ENCODE measurements at regions not wholly inside any gene's neighbourhood (a gene's known extent, or its start where the extent isn't known, plus 50 kb on each side); places are given as distances from the start of the nearest gene placed in this dataset.

DNA sequence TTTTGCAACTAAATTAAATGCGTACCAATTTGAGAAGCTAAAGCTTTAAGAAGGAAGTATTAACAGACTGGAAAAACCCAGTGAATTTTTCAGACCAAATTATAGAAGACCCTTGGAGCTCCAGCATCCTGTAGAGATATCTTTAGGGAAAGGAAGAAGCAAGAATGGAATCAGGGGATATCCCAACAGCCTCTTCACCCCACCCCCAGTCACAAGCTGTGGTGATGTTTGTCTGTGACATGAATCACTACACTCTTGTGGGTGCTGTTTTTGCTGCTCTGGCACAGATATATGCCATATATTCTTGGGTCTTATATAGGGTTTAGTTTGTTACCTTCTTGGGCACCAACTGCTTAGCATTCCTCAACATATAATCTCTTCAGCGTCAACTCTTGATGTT, 78.5 kb upstream of the BCL6 start:
- DNase-seq: no peak

DNA sequence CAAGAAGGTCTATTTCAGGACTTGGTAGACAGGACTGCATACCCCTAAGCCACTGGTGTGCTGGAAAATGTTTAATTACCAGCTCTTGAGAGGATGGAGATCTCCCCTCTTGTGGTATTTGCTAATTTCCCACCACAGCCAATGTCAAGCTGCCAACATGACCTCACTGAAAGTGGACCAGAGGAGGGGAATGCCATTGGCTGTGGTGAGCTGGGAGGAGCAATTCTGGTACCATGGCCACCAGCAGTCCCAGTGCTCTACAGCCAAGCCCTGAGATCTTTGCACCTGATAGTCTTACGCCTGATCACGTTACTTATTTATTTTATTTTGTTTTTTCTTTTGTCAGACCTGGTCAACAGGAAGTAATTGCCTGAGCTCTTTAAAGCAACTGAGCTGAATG, 82.5 kb upstream of the BCL6 start:
- no peak for DNase-seq

DNA sequence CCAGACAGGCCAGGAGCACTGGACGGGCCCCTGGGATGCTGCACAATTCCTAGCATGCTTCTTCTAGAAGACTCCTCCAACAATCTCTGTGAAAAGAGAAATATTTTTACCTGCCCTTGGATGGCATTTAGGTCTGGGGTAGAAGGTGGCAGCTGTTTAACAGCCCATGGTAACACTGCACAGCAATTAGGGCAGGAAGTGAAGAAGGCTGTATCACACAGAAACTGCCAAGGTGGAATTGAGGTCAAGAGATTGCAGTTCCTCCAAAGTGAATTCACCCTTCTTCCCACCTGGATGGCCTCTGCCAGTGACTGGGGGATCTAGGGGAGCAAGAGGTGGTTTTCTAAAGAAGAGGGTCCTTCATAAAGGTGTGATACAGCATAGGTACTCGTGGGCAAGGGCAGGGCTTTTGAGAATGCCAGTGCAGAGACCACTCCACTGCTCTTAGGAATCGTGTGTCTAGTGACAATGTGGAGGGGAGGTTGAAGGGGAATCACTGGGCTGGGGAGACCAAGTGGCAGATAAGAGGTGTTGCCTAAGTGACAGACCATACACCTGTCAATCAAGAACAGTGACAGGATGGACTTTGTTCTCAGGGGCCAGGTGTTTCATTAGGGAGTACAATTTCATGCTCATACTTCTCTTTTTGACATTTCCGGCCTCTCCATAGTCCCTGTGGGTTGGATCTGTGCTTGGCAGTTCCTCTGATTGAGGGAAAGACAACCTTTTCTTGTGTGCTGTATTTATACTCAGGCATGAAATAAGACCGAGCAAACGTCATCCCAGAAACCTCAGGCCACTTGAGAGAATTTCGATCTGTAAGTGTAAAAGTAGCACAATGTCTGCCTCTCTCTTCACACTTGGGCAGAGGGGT, 83.5 kb upstream of the BCL6 start:
- no peak for DNase-seq

DNA sequence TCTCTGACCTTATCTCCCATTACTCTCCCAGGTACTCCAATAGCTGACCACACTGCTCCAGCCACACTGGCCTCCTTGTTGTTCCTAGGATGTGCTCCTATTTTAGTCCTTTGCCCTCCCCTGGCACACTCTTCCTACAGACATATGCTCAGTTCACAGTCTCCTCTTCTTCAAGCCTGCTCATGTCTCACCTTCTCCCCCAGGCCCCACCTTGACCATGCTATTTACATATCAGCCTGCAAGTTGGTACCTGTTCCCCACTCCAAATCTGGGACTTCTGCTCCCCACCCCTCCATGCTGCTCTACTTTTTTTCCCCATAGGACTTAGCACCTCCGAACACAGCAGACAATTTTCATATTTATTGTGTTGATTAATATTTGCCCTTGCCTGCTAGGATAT, 84.9 kb upstream of the BCL6 start:
- no peak for DNase-seq

DNA sequence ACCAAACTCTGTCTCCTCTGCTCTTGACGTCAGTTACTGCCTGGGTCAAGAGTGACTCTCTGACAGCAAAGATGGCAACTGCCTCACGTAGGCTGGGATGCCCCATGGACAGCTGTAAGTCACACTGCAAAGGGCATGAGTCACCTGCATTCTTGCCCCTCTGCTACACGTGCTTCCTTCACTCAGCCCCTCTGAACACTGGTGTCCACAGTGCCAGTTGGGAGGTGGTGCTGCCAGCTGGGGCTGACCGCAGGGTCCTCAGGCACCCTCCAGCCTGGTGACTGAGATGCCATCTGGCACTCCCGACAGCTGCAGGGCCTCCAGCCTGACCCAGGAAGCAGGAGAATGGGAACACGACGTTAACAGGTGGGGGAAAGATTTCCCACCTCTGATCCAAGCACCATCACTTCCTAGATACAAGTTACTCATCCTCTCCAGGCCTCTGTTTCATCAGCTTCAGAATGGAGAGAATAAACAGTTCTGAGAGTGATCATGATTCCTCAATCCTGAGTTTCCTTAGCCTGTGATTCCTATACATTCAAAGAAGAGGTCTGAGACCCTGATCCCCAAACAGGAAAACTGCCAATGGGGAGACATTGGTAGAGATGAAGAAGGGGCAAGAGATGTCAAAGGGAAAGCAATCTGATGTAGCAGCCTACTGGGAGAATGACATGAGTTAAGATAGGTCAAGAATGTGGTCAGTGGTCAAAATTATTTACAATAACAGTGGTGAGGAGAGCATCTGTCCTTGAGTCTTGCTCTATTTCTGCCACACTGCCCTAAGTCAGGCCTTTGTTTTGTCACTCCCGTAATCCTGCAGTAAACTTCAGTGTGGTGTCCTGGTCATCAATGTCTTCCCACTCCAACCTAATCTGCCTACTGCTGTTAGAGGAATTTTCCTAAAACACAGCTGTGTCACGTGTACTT, 86.1 kb upstream of the BCL6 start:
- DNase-seq: no peak

DNA sequence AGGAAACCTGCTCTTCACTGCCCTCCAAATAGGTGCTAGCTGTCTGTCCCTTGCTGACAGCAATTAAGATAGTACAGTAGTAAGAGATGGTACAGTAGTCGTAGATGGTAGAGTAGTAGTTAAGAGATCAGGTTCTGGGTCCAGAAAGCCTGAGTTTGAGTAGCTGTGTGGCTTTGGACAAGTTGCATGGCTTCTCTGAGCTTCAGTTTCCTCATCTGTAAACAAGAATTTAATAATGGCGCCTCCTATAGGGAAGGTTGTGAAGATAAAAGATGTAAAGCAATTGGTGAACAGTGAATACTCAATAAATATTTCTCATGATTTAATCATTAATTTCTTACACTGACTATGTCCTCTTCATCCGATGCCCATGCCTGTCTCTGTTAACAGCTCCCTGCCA, 86.9 kb upstream of the BCL6 start:
- DNase-seq: no peak

DNA sequence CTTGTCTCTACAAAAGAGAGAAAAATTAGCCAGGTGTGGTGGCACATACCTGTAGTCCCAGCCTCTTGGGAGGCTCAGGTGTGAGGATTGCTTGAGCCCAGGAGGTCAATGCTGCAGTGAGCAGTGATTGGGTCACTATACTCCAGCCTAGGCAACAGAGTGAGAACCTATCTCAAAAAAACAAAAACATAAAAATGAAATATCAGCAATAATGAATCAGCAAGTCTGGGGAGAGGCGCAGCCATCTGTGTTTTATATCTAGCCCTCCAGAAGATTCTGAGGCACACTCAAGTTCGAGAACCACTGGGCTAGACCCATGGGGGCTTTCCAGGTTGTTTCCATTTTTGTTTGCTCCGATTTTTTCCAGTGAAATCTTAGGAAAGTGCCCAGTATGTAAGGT, 88.1 kb upstream of the BCL6 start:
- DNase-seq: no peak

DNA sequence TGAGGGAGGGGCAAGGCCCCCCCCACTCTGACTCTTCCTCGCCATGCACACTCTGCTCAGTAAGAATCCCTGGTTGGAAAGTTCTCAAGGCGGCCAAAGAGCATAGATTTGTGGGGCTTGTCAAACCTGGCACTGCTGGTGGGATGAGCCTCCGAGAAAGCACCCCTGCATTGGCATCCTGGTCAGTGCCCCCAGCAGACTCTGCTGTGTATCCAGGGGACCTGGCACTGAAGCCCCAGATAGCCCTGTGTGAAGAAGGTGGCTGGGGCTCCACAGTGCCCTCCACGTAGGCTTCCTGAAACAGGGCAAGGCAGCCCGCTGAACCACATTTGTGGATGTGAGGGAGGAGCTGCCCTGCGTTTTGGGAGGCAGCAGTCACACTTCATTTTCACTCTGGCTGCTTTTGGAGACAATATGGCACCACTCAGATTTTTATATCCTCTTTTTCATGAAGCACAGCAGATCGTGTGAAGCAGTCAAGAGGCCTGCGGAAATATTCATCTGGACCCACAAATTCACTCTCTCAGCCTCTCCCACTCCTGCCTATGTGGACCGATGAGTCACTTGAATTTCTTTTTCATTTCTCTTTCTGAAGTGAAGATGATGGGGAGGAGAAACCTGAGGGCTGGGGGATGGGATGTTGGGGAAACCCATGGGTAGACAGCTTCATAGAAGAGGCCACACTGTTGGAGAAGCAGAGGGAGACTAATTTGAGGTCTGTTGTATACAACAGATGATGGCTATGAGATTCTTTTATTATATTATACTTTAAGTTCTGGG, 88.7 kb upstream of the BCL6 start:
- DNase-seq: no peak

DNA sequence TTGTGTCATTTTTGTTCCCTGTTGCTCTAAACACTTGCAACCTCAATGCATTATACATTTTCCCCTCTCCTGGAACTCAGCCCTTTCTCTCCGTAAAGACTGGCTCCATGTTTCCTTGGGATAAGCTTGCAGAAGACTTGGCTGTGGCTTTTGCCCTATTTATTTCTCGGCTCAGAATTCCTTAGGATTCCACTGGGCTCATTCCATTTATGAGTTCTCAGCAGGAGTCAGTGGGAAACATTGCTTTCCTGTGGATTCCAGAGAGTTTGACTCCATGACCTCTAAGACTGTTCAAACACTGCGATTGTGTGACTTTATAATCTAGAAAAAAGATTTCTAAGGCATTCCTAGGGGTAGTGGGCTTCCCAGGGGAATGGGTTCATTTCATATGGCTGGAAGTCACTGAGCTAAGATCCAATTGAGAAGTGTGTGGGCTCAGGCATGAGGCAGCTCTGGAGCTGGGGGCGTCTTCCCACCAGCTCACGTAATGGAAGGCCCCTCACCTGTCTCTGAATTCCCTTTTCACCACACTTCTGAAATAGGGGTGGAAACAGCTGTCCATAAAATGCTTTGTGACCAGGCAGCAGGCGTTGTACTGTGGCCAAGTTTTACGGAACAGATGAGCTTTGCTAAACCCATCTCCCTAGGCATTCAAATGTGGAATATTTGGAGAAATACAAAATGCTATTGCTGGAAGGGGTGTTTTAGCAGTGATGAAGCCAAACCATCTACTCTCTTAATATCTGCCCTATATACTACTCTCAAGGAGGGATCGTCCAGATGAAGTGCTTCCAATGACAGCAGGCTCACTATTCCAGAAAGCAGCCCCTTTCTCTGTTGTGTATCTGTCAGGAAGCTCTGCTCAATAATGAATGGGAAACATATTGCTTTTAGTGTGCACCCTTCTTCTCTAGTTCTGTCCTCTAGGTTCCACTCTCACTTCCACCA, 91.8 kb upstream of the BCL6 start:
- DNase-seq: no peak

DNA sequence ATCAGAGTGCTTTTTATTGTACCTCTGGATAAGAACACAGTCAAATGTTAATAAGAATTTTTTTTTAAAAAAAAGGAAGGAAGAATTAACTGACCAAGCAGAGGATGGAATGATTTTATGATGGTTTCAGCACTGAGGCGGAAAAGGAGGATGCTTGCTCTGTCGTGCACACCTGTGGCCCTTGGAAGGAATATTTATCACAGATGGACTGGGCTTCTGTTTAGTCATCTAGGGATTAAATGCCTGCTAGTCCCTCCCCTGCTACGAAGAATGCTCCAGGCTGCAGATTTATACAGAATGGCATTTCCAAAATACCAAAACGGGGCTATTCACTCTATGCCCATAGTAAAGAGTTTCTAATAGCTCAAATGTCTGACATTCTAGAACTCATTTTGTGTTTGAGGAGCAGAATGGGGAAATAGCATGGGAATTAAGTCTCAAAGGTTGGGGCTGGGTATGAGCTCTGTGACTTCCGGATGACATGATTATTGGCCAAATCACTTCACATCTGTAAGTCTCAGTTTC, 92.8 kb upstream of the BCL6 start:
- no peak for DNase-seq

DNA sequence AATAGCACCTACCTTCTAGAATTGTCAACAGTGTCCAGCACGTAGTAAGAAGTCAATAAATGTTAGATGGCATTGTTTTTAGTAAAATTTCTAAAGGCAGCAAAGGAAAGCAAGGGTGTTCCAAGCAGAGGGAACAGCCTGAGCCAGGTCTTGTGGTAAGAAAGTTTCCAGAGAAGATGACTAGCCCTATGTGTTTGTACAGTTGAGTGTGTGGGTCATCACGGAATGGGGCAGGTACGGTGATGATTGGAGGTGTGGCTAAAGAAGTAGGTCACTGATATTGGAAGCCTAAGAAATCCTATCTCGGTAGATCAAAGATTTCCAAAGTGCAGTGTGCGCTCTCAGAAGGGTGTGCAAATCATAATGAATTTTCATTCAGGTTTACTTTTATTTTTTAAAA, 94.2 kb upstream of the BCL6 start:
- DNase-seq: no peak

DNA sequence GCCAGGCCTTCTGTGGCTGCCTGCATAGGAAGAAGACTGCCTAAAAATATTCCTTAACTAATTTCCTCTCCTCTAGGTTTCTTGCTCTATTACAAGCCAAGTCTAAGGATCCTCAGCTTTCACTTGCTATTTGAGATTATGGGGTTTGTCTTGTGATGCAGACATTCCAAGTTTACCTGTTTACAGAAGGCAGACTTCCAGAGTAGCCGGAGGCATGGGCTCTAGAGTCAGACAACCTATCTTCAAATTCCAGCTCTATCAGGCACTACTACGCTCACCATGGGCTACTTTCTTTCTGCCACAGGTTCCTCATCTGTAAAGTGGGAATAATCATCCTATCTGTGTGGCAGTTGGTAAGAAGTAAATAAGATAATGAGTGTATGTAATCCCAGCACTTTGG, 95.6 kb upstream of the BCL6 start:
- DNase-seq: no peak

DNA sequence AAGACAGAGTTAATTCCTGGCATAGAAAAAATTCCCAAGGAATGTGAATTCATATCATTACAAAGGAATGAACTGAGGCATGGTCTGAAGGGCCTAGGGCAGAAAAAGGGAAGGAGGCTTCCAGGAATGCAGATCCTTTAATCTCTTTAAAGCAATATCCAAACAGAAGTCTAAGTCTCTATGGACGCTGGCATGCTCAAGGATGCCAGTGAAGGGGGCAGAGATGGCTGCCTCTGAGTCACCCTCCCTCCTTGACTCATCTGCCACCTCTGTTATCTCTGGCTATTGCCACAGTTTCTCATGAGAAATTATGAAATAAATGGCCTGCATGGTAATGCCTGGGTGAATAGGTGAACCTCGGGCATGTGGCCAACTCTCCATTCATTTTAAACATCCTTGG, 96.3 kb upstream of the BCL6 start:
- no peak for DNase-seq

DNA sequence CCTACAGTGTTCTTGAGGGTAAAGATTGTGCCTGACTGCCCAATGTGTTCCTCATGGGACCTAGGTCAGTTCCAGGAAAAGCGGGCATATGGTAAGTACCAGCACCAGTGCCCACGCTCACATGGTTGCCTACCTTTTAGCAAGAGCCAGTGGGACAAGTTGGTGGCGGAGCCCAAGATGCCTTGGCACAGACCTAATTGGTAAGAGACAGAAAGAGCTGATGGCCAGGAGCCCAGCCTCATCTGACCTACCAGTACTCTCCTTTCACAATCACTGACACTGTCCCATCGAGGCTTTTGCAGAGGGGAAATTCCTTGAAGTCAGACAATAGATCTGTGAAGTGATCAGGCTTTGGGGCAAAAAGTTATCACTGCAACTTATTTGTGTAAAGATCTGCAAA, 98.4 kb upstream of the BCL6 start:
- DNase-seq: no peak

DNA sequence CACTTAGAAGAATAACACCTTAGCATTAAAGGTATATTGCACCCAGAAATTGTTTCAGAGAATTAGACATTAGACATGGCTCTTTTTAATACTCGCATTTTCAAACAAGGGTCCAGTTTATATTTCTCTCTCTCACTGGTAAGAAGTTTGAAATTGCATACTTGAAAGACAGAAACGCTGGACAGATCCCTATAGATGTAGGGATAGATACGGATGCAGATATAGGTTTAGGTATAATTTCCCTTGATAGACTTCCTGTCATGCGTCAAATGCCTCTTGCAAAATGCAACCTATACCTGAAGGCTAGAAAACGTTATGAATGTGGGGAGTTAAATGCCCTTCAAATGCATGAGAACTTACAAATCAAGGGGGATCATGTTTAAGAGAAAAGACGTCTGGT, 99.4 kb upstream of the BCL6 start:
- no peak for DNase-seq

DNA sequence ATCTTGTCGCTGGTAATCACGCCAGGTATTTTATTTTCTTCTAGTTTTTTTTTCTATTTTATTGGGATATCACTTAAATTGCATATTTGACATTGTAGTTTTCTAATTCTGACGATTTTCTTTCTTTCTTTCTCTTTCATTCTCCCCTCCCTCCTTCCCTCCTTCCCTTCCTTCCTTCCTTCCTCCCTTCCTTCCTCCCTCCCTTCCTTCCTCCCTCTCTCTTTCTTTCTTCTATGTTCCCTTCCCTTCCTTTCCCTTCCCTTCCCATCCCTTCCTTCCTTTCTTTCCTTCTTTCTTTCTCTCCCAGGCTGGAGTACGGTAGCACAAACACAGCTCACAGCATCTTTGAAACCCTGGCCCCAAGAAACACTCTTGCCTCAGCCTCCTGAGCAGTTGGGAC, 100.6 kb upstream of the BCL6 start:
- DNase-seq: no peak

DNA sequence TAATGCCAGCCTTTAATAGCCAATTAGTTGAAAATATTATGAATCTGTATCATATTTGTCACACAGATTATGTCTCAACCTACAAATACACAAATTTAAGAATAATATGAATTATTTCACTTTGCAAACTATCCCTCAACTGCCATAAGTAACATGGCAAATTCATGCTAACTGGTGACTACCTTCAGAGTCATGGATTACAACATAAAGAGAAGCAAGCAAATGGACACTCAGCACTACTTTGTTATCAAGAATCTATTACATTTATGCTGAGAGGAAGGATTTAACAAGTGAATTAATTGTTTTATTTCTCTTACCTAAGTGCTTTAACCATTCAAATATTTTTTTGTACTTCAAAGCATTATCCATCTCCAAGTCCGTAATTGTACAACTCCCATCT, 103.1 kb upstream of the BCL6 start:
- DNase-seq: no peak

DNA sequence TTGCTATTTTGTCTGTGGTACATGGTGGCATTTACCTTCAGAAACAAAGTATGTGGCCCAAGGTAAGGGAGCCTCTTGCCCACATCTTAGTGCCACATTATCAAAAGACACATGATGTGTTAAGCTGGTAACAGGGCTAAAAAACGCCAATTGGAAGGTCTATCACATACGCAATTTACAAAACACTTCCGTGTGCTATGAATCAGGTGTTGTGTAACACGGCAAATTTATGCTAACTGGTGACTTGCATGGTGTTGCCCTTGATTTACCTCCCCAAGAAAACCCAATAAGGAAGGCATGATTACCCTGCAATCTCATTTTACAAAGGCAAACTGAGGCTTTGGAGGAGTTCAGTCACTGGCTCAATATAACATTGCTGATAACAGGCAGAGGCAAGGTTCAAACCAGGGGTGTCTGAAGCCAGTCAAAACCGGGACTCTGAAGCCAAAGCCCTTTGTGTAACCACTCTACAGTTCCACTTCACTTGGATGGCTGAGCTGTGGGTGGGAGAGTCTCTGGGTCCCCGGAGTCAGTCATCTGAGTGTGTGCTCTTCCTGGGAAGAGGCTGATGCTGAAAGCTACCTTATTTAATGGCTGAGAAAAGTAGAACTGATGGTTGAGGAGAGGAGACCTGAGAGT, 103.9 kb upstream of the BCL6 start:
- no peak for DNase-seq

DNA sequence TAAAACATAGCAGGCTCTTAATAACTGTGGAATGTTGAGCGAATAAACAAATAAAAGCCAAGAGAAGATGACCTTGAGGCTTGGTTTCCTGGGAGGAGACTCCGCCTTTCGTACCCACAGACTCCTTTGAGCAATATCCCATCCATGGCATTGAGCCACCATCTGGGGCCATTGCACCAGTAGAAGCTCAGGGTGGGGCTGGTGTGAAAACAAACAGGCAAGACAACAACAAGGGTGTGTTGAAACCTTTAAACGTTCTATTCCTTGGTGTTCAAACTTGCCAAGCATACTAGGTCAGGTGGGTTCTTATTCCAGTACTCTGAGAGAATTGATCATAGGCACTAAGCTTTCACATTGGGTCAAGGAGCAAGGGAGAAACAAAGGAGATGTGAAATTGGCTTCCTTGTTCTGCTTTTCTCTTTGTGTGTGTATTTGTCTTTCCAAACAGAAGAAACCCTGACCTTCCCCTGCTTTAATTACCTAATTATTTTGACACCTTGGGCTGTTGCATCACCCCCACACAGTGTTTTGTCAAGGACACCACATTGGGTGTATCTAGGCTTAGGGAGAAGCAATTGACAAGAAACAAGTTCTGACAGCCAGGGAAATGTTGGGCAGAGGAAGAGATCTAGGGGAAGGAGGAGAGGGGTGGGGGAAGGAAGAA, 105.1 kb upstream of the BCL6 start:
- DNase-seq: no peak

All from dermis blood vessel endothelial cell (primary cell).